LHCN-M2 (cell line): ENCODE measurements at regions not wholly inside any gene's neighbourhood (a gene's known extent, or its start where the extent isn't known, plus 50 kb on each side); places are given as distances from the start of the nearest gene placed in this dataset.

ENCODE experiments used
- DNase-seq: peaks from one replicate; pipeline ENCODE4 v3.0.0-alpha.2; 2012; ENCODE audit warnings: low read depth

- DNase-seq, result no peak
Measured at GRCh38 chr12:14252697-14253096, 112.8 kb upstream of the ATF7IP start.

GRCh38 chr12:14253496-14253895 is 112.0 kb upstream of the ATF7IP start:
- no peak for DNase-seq

DNA sequence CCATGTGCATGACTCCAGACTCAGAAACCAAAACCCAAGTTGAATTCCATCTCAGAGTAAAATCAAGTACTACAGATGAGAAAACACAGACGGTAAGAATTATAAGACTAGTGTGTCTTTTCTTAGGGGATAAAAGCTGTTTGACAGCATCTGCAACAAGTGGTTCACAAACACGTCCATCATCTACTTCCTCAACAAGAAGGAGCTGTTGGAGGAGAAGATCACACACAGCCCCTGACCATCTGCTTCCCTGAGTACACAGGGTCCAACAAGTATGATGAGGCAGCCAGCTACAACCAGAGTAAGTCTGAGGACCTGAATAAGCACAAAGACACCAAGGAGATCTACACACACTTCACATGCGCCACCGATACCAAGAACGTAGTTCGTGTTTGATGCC is 110.7 kb upstream of the ATF7IP start:
- no peak for DNase-seq

DNA sequence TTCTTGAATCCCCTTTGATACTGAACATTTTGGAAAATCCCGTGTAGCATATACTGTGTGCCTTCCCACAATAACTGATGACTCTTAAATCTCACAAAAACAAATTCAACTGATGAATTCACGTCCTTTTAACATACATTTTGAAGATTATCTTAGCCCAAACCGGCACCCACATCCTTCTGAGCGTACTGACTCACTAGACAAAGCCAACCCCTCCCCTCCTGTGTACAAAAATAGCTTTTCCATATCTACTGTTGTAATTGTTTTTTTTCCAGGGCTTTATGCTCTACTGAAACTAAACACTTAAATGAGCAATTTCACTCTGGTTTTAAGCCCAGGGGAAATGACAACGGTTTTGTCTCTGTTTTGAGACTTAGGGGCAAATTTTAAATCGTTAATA is 109.4 kb upstream of the ATF7IP start:
- peak; percentile 80 for DNase-seq

GRCh38 chr12:14256555-14257169 is 108.8 kb upstream of the ATF7IP start:
- peak; percentile 89 for DNase-seq

GRCh38 chr12:14257303-14257733 is 108.2 kb upstream of the ATF7IP start:
- DNase-seq, result no peak

DNA sequence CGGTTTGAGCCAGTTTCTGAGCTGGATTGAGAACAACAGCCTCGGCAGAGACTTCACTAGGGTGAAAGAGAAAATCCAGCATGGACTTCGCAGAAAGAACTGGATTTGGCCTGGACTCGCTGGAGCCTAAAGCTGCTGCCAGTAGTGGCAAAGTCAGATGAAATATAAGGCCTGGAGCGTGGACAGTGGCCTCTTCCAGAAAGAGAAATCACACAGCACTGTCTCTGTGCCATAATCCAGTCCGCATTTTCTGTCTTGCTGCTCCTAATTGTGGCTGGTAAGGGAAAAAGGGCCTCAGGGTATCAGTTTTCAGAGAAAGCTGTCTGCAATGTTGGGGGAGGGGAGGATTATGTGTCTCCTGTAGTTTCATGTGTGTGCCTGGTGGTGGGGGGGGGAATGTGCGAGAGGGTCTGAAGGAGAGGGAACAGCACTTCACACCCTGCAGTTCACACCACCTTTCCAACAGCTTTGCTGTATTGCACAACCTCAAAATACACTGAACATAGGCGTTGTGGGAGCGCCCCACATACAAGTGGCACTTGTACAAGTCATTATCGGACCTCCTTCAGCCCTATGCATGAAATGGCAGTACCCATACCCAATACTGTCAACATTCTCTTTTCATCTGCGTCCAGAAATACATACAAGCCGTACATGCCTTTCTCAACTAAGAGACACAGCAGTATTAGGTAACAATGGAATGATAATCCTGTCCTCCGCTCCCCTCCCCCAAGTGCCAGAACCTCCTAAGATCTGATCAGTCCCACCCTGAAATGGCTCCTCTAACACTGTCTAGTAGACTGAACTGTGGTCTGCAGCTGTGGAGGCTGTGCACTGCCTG is 107.5 kb upstream of the ATF7IP start:
- peak; percentile 99 for DNase-seq

- no peak for DNase-seq
Measured at GRCh38 chr12:14258575-14258940, 106.9 kb upstream of the ATF7IP start.

DNA sequence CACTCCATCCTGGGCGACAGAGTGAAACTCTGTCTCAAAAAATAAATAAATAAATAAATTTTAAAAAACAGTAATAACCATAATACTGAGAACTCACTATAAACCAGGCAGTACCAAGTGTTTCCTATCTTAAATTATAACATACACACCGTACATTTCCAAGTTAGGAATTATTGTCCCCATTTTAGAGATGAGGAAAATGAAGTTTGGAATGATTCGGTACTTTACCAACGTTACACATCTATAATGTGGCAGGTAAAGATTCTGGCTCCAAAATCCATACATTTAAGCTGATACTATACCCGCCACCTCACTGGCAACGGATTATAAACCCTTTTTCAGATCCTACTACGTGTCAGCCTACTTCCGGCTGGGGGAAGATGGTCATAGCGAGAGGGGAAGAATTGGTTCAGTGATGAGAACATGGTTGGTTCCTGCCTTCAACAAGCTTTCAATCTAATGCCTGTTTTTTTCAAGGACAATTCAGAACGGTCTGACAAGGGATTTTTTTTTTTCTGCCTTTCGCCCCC is 105.9 kb upstream of the ATF7IP start:
- DNase-seq, result no peak

GRCh38 chr12:14260011-14260993 is 105.2 kb upstream of the ATF7IP start:
- DNase-seq, result peak; percentile 93

GRCh38 chr12:14261096-14261495 is 104.4 kb upstream of the ATF7IP start:
- DNase-seq, result no peak

- no peak for DNase-seq
Measured at GRCh38 chr12:14261861-14262260, 103.6 kb upstream of the ATF7IP start.

GRCh38 chr12:14262771-14263511 is 102.5 kb upstream of the ATF7IP start:
- no peak for DNase-seq

DNA sequence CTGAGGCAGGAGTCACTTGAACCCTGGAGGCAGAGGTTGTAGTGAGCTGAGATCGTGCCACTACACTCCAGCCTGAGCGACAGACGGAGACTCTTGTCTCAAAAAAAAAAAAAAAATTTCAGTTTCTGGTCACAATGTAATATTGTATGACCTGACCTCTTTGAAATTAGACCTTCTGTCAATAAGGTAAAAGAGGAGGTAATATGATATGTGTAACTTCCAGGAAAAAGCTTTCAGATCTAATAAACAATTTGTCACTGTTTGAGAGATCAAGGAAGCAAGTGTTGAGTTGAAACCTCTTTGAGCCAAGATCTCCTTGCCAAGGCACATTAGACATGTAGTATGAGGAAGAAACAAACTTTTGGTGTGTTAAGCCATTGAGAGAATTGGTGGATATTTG is 101.7 kb upstream of the ATF7IP start:
- DNase-seq, result no peak

GRCh38 chr12:14264316-14264715 is 101.2 kb upstream of the ATF7IP start:
- DNase-seq, result peak; percentile 55

- DNase-seq, result no peak
Measured at GRCh38 chr12:14264778-14265177, 100.7 kb upstream of the ATF7IP start.

DNA sequence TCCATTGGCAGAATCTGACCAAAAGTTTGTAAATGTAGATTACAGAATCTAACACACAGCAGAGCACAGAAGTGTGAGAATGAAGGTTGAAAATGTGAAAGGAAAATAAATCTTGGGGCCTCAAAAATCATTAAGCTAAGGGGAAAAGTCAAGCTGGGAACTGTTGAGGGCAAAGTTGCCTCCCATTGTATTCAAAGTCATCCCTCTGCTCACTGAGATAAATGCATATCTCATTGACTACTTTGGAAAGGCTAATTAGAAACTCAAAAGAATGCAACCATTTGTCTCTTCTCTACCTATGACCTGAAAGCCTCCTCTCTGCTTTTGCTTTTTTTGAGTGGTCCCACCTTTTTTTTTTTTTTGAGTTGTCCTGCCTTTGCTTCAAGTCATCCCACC is 97.4 kb upstream of the ATF7IP start:
- no peak for DNase-seq

DNA sequence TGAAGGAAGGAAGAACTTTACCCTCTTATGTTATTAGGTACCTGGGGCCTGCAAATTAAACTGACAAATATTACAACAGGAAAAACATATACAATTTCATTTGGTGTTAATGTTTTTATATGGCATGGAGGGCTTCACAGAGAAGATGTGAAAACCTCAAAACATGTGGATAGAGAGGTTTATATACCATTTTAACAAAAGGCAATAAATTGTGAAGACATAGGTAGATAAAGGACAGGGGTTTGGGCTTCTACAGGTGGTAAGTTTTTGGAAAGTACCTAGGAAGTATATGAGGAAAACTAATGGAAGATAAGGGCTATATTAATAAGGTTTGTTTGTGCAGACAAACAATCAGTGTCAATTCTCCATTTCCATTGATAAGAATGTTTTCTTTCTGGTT is 95.1 kb upstream of the ATF7IP start:
- no peak for DNase-seq

DNA sequence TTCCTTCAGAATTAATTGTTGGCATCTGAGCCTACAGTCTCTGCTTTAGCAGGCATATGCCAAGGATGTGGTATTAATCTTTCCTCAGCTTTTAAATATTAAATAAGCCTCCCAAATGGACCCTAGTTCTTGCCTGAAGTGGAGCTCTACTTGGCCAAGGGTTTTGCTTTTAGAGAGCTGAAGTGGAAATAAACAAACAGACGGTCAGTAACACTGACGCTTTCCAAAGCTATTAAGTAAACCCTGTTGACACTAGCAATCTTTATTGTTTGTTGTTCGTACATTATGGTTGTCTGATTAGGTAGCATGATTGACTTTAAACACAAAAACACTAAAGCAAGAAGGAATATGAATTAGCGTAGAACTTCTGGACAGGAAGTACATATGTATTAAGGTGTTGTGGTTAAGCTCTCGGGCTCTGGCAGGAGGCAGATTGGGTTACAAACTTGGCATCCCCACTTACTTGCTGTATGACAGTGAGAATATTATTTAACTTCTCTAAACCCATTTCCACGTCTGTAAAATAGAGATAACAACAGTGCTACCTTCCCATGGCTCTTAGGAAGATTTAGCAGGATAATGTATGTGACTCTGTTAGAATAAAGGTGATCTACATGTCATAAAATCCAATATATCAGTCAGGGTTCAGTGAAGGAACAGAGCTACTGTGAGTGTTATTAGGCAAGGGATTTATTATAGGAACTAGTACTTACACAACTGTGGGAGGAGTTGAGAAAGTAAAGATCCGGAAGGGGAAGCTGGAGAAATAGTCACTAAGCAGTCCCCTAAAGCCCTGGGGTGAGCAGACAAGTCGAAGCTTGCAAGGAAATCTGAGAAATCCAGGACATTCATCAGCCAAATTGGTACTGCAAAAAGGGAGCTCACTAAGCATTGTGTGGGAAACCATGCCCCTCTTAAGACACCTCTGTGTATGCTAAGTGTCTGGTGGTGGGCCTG is 92.2 kb upstream of the ATF7IP start:
- peak; percentile 22 for DNase-seq

GRCh38 chr12:14273913-14274311 is 91.6 kb upstream of the ATF7IP start:
- DNase-seq, result peak; percentile 81
